Activated CD4-positive, alpha-beta T cell treated with anti-CD3 and anti-CD28 coated beads, Interleukin-10, Interleukin-2, amounts not matched to agents 100 ng/mL and 50 ng/mL, durations not matched to agents 16 hours and 8 hours (primary cell): ENCODE measurements at regions not wholly inside any gene's neighbourhood (a gene's known extent, or its start where the extent isn't known, plus 50 kb on each side); places are given as distances from the start of the nearest gene placed in this dataset.

Source experiments
- DNase-seq: peaks from one replicate; pipeline ENCODE4 v3.0.0-alpha.2; 2020

- DNase-seq: no peak
These were observed 68.8 kb upstream of the ARHGAP24 start for GRCh38 chr4:85406185-85406584.

GRCh38 chr4:85407546-85407945 is 67.4 kb upstream of the ARHGAP24 start:
- DNase-seq: no peak

DNA sequence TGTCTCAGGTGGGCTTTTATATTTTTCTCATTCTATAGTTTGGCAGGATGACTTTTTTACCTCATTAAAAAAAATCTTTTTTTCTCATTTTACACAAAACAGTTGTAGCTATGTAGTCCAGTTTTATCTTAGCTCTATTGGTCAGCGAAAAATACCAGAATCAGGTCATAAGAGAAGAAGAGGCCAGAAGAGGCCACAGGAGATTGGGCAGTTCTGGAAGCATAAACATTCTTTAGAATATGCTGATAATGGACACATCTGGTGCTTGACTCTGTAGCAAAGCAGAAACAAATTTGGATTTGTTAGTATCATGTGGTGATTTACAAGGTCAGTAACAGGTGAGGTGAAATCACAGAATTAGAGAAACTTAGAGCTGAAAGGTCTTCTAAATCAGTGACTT is 66.6 kb upstream of the ARHGAP24 start:
- no peak for DNase-seq

DNA sequence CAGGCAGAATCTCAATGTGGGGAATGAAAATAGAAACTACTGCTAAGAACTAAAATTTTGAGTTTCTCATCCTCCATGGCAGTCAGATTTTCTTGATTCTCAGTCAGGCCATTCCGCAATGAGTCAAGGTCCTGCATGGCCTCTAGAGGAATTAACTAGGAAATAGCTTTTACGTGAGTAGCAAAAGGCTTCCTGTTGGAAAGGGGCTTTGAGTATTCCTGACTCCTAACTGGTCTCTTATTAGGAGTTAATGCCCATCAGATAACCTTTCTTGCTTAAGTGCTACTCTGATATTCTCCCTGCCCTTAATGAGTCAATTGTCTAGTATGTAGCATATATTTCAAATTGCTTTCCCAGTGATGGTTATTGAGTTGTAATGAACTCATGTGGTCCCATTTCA is 65.7 kb upstream of the ARHGAP24 start:
- no peak for DNase-seq

GRCh38 chr4:85411386-85411785 is 63.6 kb upstream of the ARHGAP24 start:
- DNase-seq: no peak

GRCh38 chr4:85414972-85415371 is 60.0 kb upstream of the ARHGAP24 start:
- DNase-seq: no peak

GRCh38 chr4:85416094-85416493 is 58.9 kb upstream of the ARHGAP24 start:
- no peak for DNase-seq

DNA sequence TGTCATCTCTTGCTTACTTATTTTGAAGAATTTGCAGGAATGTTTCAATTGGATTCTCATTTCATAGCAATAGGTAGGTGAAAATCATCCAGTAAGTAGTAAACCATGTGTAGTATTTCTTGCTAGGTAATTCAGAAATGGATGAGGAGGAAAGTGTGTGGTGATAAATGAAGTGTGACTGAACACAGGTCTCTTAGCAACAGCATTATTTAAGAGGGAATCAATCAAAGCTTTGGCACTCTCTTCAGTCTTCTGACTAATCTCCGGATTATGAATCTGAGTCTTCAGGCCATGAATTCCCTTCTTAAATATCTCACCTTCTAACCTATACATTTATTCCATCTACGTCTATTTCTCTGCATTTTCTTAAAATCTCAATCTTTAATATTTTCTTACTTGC is 55.8 kb upstream of the ARHGAP24 start:
- DNase-seq: no peak

GRCh38 chr4:85420831-85421230 is 54.1 kb upstream of the ARHGAP24 start:
- no peak for DNase-seq

DNA sequence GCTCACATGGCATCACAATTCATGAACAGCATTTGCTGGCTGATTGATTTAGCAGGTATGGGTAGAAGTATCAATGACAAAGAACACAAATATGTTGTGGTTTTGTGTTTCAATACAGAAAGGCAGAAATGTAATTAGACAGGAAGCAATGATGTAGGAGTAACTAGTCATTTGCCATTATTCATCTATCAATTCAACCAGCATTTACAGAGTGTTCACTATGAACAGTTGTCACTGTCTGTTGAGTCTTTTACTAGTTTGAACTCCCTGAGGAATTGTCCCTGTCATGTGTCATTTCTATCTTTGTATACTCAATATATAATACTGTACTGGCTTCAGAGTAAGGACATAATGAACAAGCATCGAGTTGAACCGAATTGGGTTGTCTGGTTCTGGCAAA is 51.5 kb upstream of the ARHGAP24 start:
- DNase-seq: no peak
